BLaER1 treated with 17β-estradiol and CSF1 and Interleukin-3, amounts not matched to agents 10 nM and 100 nM (cell line): ENCODE measurements at regions not wholly inside any gene's neighbourhood (a gene's known extent, or its start where the extent isn't known, plus 50 kb on each side); places are given as distances from the start of the nearest gene placed in this dataset.

Source experiments
- H3K27ac ChIP-seq, 11 experiments: shearing (Covaris generic); formaldehyde crosslinking; 2 replicates each; pipeline ENCODE4 v1.8.1; 2022
- H3K27me3 ChIP-seq, 11 experiments: shearing (Covaris generic); formaldehyde crosslinking; 2 replicates each; pipeline ENCODE4 v1.8.1; 2022
- H3K36me3 ChIP-seq, 11 experiments: shearing (Covaris generic); formaldehyde crosslinking; 2 replicates each; pipeline ENCODE4 v1.8.1; 2022
- H3K4me1 ChIP-seq, 10 experiments: shearing (Covaris generic); formaldehyde crosslinking; 2 replicates each; pipeline ENCODE4 v1.8.1; 2022
- H3K4me2 ChIP-seq, 11 experiments: shearing (Covaris generic); formaldehyde crosslinking; 2 replicates each; pipeline ENCODE4 v1.8.1; 2022
- H3K4me3 ChIP-seq, 10 experiments: shearing (Covaris generic); formaldehyde crosslinking; 2 replicates each; pipeline ENCODE4 v1.8.1; 2022
- H3K9ac ChIP-seq, 11 experiments: shearing (Covaris generic); formaldehyde crosslinking; 2 replicates each; pipeline ENCODE4 v1.8.1; 2022
- H3K9me3 ChIP-seq, 11 experiments: shearing (Covaris generic); formaldehyde crosslinking; replicated peaks in 1 of 11; 2 replicates each; pipeline ENCODE4 v1.8.1; 2022
- H4K20me1 ChIP-seq, 11 experiments: shearing (Covaris generic); formaldehyde crosslinking; 2 replicates each; pipeline ENCODE4 v1.8.1; 2022
- Cebpa-rat ChIP-seq, 11 experiments: shearing (Covaris generic); IDR thresholded peaks; 2 replicates each; pipeline ENCODE4 v1.8.1; 2022

DNA sequence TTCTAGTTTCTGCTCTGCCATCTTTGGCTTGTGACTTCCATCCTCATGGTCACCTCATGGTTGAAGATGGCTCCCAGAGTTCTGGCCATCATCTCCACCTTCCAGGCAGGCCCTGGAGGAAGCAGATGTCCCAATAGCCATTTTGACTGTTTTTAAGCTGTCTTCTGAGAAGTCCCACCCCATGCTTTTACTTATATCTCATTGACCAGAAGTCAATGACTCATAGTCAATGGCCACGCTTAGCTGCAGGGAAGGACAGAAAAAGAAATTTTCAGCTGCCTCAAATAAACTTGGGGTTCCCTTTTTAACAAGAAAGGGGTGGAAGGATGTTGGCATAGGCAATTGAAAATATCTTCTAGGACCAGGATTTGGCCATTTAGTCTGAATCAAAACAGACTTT lies 168.1 kb downstream of the AACS start:
- Histone ChIP-seq H3K9ac (no peak overlapping the region), H4K20me1 (no peaks in the 10 kb centered on the region), H3K27me3 (peaks cover 0 to 24% (median 0%) of the 10 kb centered on the region in 11 experiments; a peak in 1 of 22 replicates), H3K27ac (no peak overlapping the region; a peak in 1 of 22 replicates), H3K36me3 (no peaks in the 10 kb centered on the region), H3K9me3 (no peaks in the 10 kb centered on the region), H3K4me2 (peak overlapping the region in 3 of 11 experiments; percentile 44 to 51 (median 49); a peak in 6 of 22 replicates), H3K4me1 (peaks cover 0 to 17% (median 0%) of the 10 kb centered on the region in 10 experiments; a peak in 7 of 20 replicates), H3K4me3 (no peak overlapping the region)
- no peak for TF ChIP-seq Cebpa-rat (IDR thresholded peaks at IDR 0.05)

DNA sequence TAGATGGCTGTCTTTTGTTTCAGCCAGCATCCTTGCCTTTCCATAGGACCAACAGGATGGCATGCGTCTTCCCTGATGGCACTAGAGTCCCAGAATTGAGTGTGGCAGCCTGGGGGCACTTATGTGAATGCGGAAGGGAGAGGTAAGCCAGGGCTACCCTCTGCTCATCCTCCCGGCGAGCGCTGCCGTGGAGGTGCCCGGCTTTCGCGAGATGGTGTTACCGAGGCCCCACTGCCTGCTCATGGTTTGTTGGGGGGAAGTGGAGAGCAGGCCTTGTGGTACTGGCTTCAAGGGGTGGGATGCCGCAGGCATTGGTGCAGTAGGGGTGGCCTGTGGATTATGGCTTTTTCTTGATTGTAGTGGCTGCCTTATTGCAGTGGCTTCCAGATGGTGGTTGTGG lies 174.3 kb downstream of the AACS start:
- Histone ChIP-seq H4K20me1 (no peaks in the 10 kb centered on the region), H3K27me3 (no peaks in the 10 kb centered on the region), H3K9me3 (no peaks in the 10 kb centered on the region), H3K9ac (no peak overlapping the region), H3K36me3 (no peaks in the 10 kb centered on the region), H3K27ac (no peak overlapping the region), H3K4me3 (no peak overlapping the region), H3K4me1 (peaks cover 0 to 7% (median 0%) of the 10 kb centered on the region in 10 experiments; a peak in 4 of 20 replicates), H3K4me2 (no peak overlapping the region)
- TF ChIP-seq Cebpa-rat (IDR thresholded peaks at IDR 0.05), result no peak

DNA sequence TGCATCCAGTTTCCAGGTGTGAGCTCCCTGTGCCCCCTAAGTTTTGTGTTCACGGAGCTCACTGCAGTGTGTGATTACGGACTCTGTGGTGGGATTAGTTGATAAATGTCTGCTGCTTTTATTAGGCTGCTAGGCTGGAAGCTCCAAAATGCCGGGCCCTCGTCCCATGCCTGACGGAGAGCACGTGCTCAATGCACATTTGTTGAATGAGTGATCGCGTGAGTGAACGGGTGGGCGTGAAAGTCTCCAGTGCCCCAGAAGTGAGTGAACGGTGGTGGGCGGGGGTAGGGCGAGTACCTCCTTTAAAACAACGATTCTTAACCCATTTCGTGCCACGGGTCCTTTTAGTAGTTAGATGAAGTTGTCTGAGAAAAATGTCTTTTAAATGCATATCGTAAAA lies 175.5 kb downstream of the AACS start:
- Histone ChIP-seq H3K4me3 (no peak overlapping the region), H3K9me3 (no peaks in the 10 kb centered on the region), H3K36me3 (no peaks in the 10 kb centered on the region), H3K9ac (no peak overlapping the region), H3K4me2 (no peak overlapping the region), H3K27me3 (no peaks in the 10 kb centered on the region), H3K4me1 (peaks cover 0 to 9% (median 0%) of the 10 kb centered on the region in 10 experiments; a peak in 4 of 20 replicates), H3K27ac (no peak overlapping the region), H4K20me1 (no peaks in the 10 kb centered on the region)
- no peak for TF ChIP-seq Cebpa-rat (IDR thresholded peaks at IDR 0.05)

DNA sequence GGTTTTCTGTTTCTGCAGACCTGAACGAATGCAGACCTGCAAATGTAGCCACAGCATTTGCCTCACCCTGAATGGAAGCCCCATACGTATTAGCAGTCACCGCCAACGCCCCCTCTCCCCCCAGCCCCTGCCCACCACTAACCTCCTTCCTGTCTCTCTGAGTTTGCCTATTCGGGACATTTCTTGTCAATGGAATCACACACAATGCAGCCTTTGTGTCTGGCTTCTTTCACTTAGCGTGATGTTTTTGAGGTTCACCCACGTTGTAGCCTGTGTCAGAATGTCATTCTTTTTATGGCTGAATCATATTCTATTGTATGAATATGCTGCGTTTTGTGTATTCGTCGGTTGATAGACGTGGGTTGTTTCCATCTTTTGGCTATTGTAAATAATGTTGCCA lies 178.6 kb downstream of the AACS start:
- no peak for TF ChIP-seq Cebpa-rat (IDR thresholded peaks at IDR 0.05)
- Histone ChIP-seq H3K27ac (no peak overlapping the region), H3K9me3 (peaks cover 0 to 6% (median 0%) of the 10 kb centered on the region in 11 experiments; a peak in 1 of 22 replicates), H3K4me1 (peaks cover 0 to 12% (median 3%) of the 10 kb centered on the region in 10 experiments; a peak in 14 of 20 replicates), H3K4me3 (no peak overlapping the region), H3K9ac (no peak overlapping the region), H3K36me3 (no peaks in the 10 kb centered on the region), H3K4me2 (0 out of 22 replicates have a peak overlapping the region, but pooled peaks of 2 of the 11 experiments have one; percentile 8 to 15), H4K20me1 (no peaks in the 10 kb centered on the region), H3K27me3 (no peaks in the 10 kb centered on the region)

DNA sequence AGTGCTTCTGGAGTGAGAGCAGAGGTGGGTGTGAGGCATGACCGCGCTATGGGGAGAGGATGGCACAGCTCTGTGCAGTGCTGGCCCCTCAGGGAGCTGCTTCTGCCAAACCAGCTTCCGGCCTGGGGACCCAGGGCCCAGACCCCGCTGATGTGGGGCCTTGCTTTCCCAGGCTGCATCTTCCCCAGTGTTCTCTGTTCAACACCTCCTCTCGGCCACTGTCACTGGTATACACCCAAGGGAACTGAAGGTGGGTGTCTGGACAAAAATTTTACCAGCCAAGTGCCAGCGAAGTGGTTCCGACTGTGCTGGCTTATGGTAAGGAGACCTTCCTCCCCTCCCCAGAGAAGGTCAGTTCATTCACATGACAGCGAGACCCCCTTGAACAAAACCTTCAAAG lies 179.1 kb downstream of the AACS start:
- Histone ChIP-seq H3K4me1 (peaks cover 0 to 18% (median 8%) of the 10 kb centered on the region in 10 experiments; a peak in 16 of 20 replicates), H3K36me3 (no peaks in the 10 kb centered on the region), H3K9me3 (peaks cover 0 to 6% (median 0%) of the 10 kb centered on the region in 11 experiments; a peak in 1 of 22 replicates), H3K4me2 (peak overlapping the region in 2 of 11 experiments; percentile 8 to 15; a peak in 1 of 22 replicates), H3K27ac (no peak overlapping the region), H4K20me1 (no peaks in the 10 kb centered on the region), H3K9ac (no peak overlapping the region), H3K4me3 (no peak overlapping the region), H3K27me3 (no peaks in the 10 kb centered on the region)
- TF ChIP-seq Cebpa-rat (IDR thresholded peaks at IDR 0.05), result no peak

DNA sequence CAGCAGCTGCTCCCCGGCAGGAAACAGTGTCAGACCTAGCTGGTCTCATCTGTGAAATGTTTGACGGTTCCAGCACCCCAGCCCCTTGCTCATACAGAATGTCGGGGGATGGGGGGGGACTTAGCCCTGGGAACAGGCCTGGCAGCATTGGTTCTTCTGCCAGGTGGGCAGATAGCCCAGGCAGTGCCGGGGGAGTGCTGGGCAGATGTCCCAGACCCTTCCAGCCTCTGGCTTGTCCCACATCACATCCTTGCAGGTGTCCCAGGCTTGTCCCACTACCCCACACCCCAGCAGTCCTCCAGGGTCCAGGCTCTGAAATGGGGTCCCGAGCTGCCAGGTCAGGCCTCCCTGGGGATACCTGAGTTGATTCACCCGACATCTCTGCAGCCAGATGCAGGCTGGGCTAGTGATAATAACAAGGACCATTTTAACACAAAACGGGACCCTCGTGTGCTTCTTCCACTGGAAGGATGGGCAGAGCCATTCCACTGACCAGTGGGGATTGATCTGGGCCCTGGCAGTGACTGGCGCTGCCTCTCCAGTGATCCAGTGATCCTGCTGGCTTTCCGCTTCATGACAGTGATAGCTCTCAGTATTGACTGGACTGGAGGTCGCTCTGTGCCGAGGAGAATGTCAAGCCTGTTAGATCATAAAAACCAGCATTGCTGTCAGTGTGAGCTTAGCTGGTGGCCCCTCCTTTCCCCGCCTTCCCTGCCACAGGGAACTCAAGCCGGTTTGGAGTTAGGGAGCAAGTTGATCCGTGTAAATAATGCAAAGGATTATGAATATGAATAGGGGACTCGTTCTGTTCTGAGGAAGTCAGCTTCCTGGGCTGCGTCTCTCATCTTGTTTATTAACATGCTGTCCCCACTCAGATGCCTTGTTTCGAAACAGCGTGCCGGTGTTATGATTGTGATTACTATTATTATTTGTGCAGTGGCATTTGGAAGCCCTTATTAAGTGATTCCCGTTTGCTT lies 180.6 kb downstream of the AACS start:
- H3K36me3 ChIP-seq, result no peaks in the 10 kb centered on the region
- TF ChIP-seq Cebpa-rat (IDR thresholded peaks at IDR 0.05), result no peak

DNA sequence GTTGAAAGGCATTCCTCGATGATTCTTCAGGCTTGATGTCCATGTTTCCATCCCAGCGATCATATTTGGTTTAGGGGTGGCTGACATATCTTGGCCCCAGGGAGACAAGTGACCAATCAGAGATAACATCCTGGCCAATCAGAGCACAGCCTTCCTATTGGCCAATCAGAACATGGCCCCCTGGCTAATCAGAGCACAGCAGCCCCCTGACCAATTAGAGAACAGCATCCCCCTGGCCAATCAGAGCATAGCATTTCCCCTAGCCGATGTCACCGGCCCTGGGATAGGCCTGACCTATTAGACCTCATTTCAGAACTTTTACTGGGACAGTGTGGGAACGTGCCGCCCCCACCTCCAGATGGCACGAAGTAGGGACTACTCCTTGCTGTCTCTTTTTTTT lies 182.2 kb downstream of the AACS start:
- TF ChIP-seq Cebpa-rat (IDR thresholded peaks at IDR 0.05), result no peak
- peaks cover 0 to 6% (median 0%) of the 10 kb centered on the region in 11 experiments; a peak in 1 of 22 replicates for H3K9me3 ChIP-seq
- no peaks in the 10 kb centered on the region for H3K36me3 ChIP-seq
- H3K27ac ChIP-seq, result no peak overlapping the region
- H3K9ac ChIP-seq, result no peak overlapping the region
- H3K4me2 ChIP-seq, result no peak overlapping the region
- H3K27me3 ChIP-seq, result no peaks in the 10 kb centered on the region
- H3K4me3 ChIP-seq, result no peak overlapping the region
- peaks cover 6 to 36% (median 25%) of the 10 kb centered on the region in 10 experiments for H3K4me1 ChIP-seq
- H4K20me1 ChIP-seq, result no peaks in the 10 kb centered on the region

More for the DNA sequence above, 180.6 kb downstream of the AACS start:
- Histone ChIP-seq H3K27me3 (no peaks in the 10 kb centered on the region), H3K4me2 (no peak overlapping the region), H3K4me1 (peaks cover 6 to 33% (median 23%) of the 10 kb centered on the region in 10 experiments), H4K20me1 (no peaks in the 10 kb centered on the region), H3K9me3 (peaks cover 0 to 6% (median 0%) of the 10 kb centered on the region in 11 experiments; a peak in 1 of 22 replicates), H3K27ac (no peak overlapping the region), H3K4me3 (no peak overlapping the region), H3K9ac (no peak overlapping the region)

DNA sequence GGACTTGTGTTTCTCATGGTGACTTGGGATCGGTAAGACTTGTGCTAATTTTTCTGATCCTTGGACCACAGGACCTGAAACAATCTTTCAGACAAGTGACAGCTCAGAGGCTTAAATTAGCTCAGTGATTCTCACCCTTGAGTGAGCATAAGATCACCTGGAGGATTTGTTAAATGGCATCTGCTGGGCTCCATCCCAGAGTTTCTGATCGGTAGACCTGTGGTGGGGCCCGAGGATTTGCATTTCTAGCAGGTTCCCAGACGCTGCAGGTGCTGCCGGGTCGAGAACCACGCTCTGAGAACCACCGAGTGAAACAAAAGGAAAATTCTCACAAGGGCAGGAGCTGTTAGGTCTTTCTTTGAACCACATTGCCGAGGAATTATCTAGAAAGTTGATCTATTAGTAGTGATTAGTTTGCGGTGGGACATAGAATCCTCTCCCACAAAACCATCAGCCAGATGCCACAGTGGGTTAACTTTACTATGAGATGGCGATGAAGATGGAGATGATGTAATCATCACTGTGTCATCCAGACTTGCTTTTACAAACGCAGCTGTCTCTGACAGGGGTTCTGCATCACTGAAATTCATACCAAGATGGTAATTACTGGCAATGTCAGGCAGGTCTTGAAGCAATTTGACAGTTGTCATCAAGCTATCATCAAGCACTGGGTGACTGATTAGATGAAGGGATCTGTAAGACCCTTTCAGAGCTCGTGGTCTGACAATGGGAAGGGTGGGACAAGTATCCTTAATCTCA lies 184.0 kb downstream of the AACS start:
- H3K9me3 ChIP-seq, result peaks cover 0 to 6% (median 0%) of the 10 kb centered on the region in 11 experiments; a peak in 1 of 22 replicates
- peak in 2 of 11 experiments; percentile 39 to 67; a peak in 3 of 22 replicates for TF ChIP-seq Cebpa-rat (IDR thresholded peaks at IDR 0.05)
- H3K27me3 ChIP-seq, result no peaks in the 10 kb centered on the region
- peak overlapping the region; percentile 31 to 87 (median 65); a peak in 20 of 22 replicates for H3K4me2 ChIP-seq
- peak overlapping the region in 4 of 11 experiments; percentile 25 to 49 (median 42); a peak in 3 of 22 replicates for H3K27ac ChIP-seq
- peaks cover 6 to 47% (median 35%) of the 10 kb centered on the region in 10 experiments for H3K4me1 ChIP-seq
- H3K4me3 ChIP-seq, result no peak overlapping the region
- H3K9ac ChIP-seq, result 0 out of 22 replicates have a peak overlapping the region, but pooled peaks of 1 of the 11 experiments have one; percentile 16
- no peaks in the 10 kb centered on the region for H3K36me3 ChIP-seq
- no peaks in the 10 kb centered on the region for H4K20me1 ChIP-seq
